ENCODE measurements at regions not wholly inside any gene's neighbourhood (a gene's known extent, or its start where the extent isn't known, plus 50 kb on each side); places are given as distances from the start of the nearest gene placed in this dataset.
"Not testable (repeated sequence)": the region's sequence is repeated elsewhere in the genome, so short reads cannot be mapped to it uniquely, and the experiment has no call there.

DNA sequence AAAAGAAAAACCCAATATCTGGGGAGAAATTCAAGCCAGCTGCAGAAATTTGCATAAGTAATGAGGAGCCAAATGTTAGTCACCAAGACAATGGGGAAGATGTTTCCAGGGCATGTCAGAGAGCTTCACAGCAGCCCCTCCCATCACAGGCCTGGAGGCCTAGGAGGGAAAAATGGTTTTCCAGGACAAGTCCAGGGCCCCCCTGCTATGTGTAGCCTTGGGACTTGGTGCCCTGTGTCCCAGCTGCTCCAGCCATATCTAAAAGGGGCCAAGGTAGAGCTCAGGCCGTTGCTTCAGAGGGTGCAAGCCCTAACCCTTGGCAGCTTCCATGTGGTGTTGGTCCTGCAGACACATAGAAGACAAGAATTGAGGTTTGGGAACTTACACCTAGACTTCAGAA is 76.9 kb downstream of the CCDC59 start:
- not testable (repeated sequence) for TF ChIP-seq CTCF (IDR thresholded peaks at IDR 0.05 in 4 of 5, conservative IDR thresholded peaks at IDR 0.05 in 1 of 5); POLR2A (IDR thresholded peaks at IDR 0.05)

All from gastrocnemius medialis (tissue), 4 donors.